ENCODE measurements at regions not wholly inside any gene's neighbourhood (a gene's known extent, or its start where the extent isn't known, plus 50 kb on each side); places are given as distances from the start of the nearest gene placed in this dataset.

- ATAC-seq (no peak), DNase-seq (no peak)
- no peak overlapping the region for H3K27ac Mint-ChIP-seq
- Histone ChIP-seq H3K36me3 (ENCODE audit: control insufficient read depth, insufficient read depth, low read length) (no peaks in the 10 kb centered on the region), H3K4me1 (ENCODE audit: control insufficient read depth, insufficient read depth, low read length) (no peaks in the 10 kb centered on the region), H3K27me3 (ENCODE audit: control insufficient read depth, insufficient read depth, low read length) (no peaks in the 10 kb centered on the region), H3K9me3 (ENCODE audit: control insufficient read depth, insufficient read depth, low read length) (no peaks in the 10 kb centered on the region), H3K27ac (ENCODE audit: low read length) (no peak overlapping the region), H3K4me3 (ENCODE audit: low read length) (no peak overlapping the region)
- TF ChIP-seq CTCF (IDR thresholded peaks at IDR 0.05) = no peak
- 77% methylated on average over 3 of the region's 3 CpGs for WGBS (ENCODE audit: insufficient coverage)
- H3K27me3 Mint-ChIP-seq (ENCODE audit: low read depth in 2 of 2) = no peaks in the 10 kb centered on the region
- intact Hi-C loops (cut with micrococcal nuclease) = no loop called here
- H3K9me3 Mint-ChIP-seq = peaks cover 17 to 23% of the 10 kb centered on the region in 2 donors
- H3K36me3 Mint-ChIP-seq = peaks cover 13% of the 10 kb centered on the region
- no peak overlapping the region for H3K4me3 Mint-ChIP-seq
- no peaks in the 10 kb centered on the region for H3K4me1 Mint-ChIP-seq
Measured at GRCh38 chr5:103667068-103667467, 104.5 kb upstream of the NUDT12 start.

GRCh38 chr5:103657301-103657700 lies 94.7 kb upstream of the NUDT12 start:
- Histone ChIP-seq H3K9me3 (ENCODE audit: control insufficient read depth, insufficient read depth, low read length) (no peaks in the 10 kb centered on the region), H3K36me3 (ENCODE audit: control insufficient read depth, insufficient read depth, low read length) (no peaks in the 10 kb centered on the region), H3K27ac (ENCODE audit: low read length) (no peak overlapping the region), H3K4me3 (ENCODE audit: low read length) (no peak overlapping the region), H3K4me1 (ENCODE audit: control insufficient read depth, insufficient read depth, low read length) (no peaks in the 10 kb centered on the region), H3K27me3 (ENCODE audit: control insufficient read depth, insufficient read depth, low read length) (no peaks in the 10 kb centered on the region)
- ATAC-seq = no peak
- DNase-seq = no peak
- WGBS (ENCODE audit: insufficient coverage) = 82% methylated on average over 1 of the region's 3 CpGs
- Mint-ChIP-seq H3K27ac (no peak overlapping the region), H3K4me3 (no peak overlapping the region), H3K27me3 (ENCODE audit: low read depth in 2 of 2) (no peaks in the 10 kb centered on the region), H3K9me3 (peaks cover 10 to 11% of the 10 kb centered on the region in 2 donors), H3K36me3 (no peaks in the 10 kb centered on the region), H3K4me1 (no peaks in the 10 kb centered on the region)
- no peak for TF ChIP-seq CTCF (IDR thresholded peaks at IDR 0.05)
- intact Hi-C loops (cut with micrococcal nuclease) = no loop called here

- 94% methylated on average over 2 of the region's 2 CpGs for WGBS (ENCODE audit: insufficient coverage)
- ATAC-seq (no peak), DNase-seq (no peak)
- no peaks in the 10 kb centered on the region for H3K27me3 Mint-ChIP-seq (ENCODE audit: low read depth in 2 of 2)
- no peaks in the 10 kb centered on the region for H3K4me1 ChIP-seq (ENCODE audit: control insufficient read depth, insufficient read depth, low read length)
- no peaks in the 10 kb centered on the region for H3K36me3 Mint-ChIP-seq
- peaks cover 5 to 10% of the 10 kb centered on the region in 2 donors for H3K9me3 Mint-ChIP-seq
- intact Hi-C loops (cut with micrococcal nuclease) = no loop called here
- no peaks in the 10 kb centered on the region for H3K9me3 ChIP-seq (ENCODE audit: control insufficient read depth, insufficient read depth, low read length)
- H3K27ac ChIP-seq (ENCODE audit: low read length) = no peak overlapping the region
- no peaks in the 10 kb centered on the region for H3K4me1 Mint-ChIP-seq
- H3K27ac Mint-ChIP-seq = no peak overlapping the region
- no peak for TF ChIP-seq CTCF (IDR thresholded peaks at IDR 0.05)
- no peaks in the 10 kb centered on the region for H3K36me3 ChIP-seq (ENCODE audit: control insufficient read depth, insufficient read depth, low read length)
- no peaks in the 10 kb centered on the region for H3K27me3 ChIP-seq (ENCODE audit: control insufficient read depth, insufficient read depth, low read length)
- no peak overlapping the region for H3K4me3 ChIP-seq (ENCODE audit: low read length)
- no peak overlapping the region for H3K4me3 Mint-ChIP-seq
Measured at GRCh38 chr5:103648086-103648485, 85.5 kb upstream of the NUDT12 start.

Data from natural killer cell (primary cell).